Kidney epithelial cell (primary cell): ENCODE measurements at regions not wholly inside any gene's neighbourhood (a gene's known extent, or its start where the extent isn't known, plus 50 kb on each side); places are given as distances from the start of the nearest gene placed in this dataset.

ENCODE experiments used
- DNase-seq: peaks from one replicate; pipeline ENCODE4 v3.0.0-alpha.2; 2010; ENCODE audit warnings: low read depth
- H3K27me3 ChIP-seq: 2 replicates; pipeline ENCODE4 v1.6.0; 2011; ENCODE audit warnings: low read length; ENCODE audit not compliant: control insufficient read depth, insufficient read depth
- H3K36me3 ChIP-seq: 2 replicates; pipeline ENCODE4 v1.5.1; 2011; ENCODE audit warnings: low read length; ENCODE audit not compliant: control insufficient read depth, insufficient read depth
- H3K4me3 ChIP-seq: 2 replicates; pipeline ENCODE4 v1.5.1; 2011; ENCODE audit warnings: low read depth, mild to moderate bottlenecking, control low read depth, low read length
- CTCF ChIP-seq: IDR thresholded peaks from 2 replicates; pipeline ENCODE4 v1.5.1; 2011; ENCODE audit warnings: mild to moderate bottlenecking, moderate library complexity, low read length, control low read depth, inconsistent platforms; ENCODE audit not compliant: insufficient read depth, poor library complexity, severe bottlenecking

GRCh38 chr2:147250652-147251356, 594.0 kb upstream of the ACVR2A start:
- no peak for DNase-seq
- TF ChIP-seq CTCF, result no peak
- no peaks in the 10 kb centered on the region for H3K27me3 ChIP-seq
- H3K4me3 ChIP-seq, result no peak overlapping the region
- no peaks in the 10 kb centered on the region for H3K36me3 ChIP-seq

DNA sequence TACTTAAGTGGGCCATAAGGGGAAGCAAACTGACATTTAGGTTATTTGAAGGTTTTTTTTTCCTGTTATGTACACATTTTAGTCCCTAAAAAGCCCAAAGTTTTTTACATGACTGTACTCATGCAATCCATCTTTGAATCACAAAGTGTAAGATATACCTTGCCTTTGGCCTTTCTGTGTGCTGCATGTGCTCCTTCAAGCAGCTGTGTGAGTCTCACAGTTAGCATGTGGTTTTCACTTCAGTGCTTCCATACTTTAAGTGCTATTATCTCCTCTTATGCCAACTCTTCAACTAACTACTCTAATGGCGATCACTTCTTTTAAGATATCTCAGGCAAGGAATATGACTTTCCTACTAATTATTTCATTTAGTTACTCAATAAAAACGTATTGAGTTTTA, 597.1 kb upstream of the ACVR2A start:
- Histone ChIP-seq H3K27me3 (no peaks in the 10 kb centered on the region), H3K4me3 (no peak overlapping the region), H3K36me3 (no peaks in the 10 kb centered on the region)
- no peak for DNase-seq
- no peak for TF ChIP-seq CTCF

DNA sequence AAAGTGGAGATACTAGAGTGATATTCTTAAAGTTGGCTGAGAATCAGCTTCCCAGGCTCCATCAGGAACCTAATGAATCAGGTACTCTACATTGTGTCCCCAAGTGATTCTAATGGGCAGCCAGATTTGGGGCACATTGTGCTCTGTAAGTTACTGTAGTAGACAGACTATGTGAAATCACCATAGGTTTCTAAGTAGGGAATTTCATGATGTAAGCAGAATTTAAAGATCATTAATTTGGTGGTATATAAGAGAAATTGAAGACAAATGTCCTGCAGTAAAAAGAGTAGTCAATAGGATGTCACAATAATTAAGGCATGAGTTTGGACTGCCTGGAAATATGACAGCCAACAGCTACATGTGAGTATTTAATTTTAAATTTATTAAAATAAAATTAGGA, 602.4 kb upstream of the ACVR2A start:
- no peak for TF ChIP-seq CTCF

GRCh38 chr2:147236601-147237000, 608.2 kb upstream of the ACVR2A start:
- DNase-seq, result no peak
- H3K4me3 ChIP-seq, result no peak overlapping the region
- TF ChIP-seq CTCF, result no peak

More for the DNA sequence above, 602.4 kb upstream of the ACVR2A start:
- Histone ChIP-seq H3K4me3 (no peak overlapping the region), H3K36me3 (no peaks in the 10 kb centered on the region), H3K27me3 (no peaks in the 10 kb centered on the region)
- DNase-seq, result no peak

DNA sequence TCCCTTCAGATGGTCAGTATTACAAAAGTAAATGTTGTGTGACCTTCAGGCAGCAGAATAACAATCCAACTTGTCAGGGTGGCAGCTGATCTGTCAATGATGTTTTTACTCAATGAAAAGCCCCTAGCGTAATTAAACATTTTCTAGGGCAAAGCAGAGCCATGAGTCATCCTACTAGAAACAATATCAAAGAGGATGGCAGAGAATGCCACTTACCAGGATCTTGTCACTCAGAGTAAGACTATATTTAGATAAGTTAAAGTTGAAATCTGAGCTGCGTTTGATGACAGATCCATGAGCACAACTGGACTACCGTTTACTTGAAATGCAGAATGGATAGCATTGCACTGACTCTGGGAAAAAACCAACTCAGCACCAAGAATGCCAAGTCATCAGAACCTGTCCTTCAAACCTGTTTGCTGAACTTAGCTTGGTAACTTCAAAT, 612.6 kb upstream of the ACVR2A start:
- no peak overlapping the region for H3K4me3 ChIP-seq
- H3K27me3 ChIP-seq, result no peaks in the 10 kb centered on the region
- no peaks in the 10 kb centered on the region for H3K36me3 ChIP-seq
- TF ChIP-seq CTCF, result no peak
- no peak for DNase-seq

More at GRCh38 chr2:147236601-147237000, 608.2 kb upstream of the ACVR2A start:
- H3K27me3 ChIP-seq, result no peaks in the 10 kb centered on the region
- no peaks in the 10 kb centered on the region for H3K36me3 ChIP-seq

DNA sequence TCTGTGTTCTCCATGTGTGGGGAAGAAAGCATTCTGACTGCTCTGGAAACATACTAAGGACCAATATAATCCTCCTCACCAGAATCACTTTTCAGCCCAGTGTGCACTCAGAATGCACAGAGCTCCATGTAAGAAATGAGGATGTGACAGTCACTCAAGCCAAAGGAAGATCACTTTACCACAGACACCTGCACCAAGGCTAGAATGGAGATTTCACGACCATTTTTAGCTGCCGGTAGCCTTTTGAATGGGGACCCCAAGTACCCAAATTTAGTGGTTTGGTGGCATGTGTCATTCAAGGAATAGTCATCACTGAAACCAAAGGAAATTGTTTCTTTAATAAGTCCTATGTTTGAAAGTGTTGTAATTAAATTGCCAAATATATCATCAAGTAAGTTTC, 613.2 kb upstream of the ACVR2A start:
- no peak for DNase-seq
- TF ChIP-seq CTCF, result no peak
- H3K36me3 ChIP-seq, result no peaks in the 10 kb centered on the region
- no peak overlapping the region for H3K4me3 ChIP-seq
- no peaks in the 10 kb centered on the region for H3K27me3 ChIP-seq
